ENCODE measurements at regions not wholly inside any gene's neighbourhood (a gene's known extent, or its start where the extent isn't known, plus 50 kb on each side); places are given as distances from the start of the nearest gene placed in this dataset.

DNA sequence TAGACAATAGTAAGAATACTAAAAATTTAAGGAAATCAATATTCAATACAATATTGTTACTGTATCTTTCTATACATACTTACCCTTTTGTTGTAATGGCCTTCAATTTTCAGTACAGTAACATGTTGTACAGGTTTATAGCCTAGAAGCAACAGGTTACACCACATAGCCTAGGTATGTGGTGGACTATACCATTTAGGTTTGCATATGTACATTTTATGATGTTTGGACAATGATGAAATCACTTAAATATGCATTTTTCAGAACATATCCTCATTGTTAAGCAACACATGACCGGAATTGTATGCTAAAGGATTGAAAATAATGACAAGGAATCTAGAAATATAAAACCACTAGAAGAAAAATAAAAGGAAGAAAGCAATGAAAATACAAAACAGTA, 611.4 kb downstream of the DACH1 start:
- no peaks in the 10 kb centered on the region for H3K23me2 ChIP-seq (ENCODE audit: insufficient read length, low read depth, low read length, poor library complexity, severe bottlenecking)
- H4K20me1 ChIP-seq (ENCODE audit: control insufficient read depth, insufficient read depth, insufficient read length), result no peaks in the 10 kb centered on the region
- H3K4me1 ChIP-seq (ENCODE audit: insufficient read depth, low read length), result no peaks in the 10 kb centered on the region
- no peak overlapping the region for H3K18ac ChIP-seq (ENCODE audit: insufficient read length, low read depth, low read length)
- no peak overlapping the region for H2BK120ac ChIP-seq (ENCODE audit: low read depth, low read length, poor library complexity, severe bottlenecking)
- H3K23ac ChIP-seq (ENCODE audit: insufficient read length, low read depth, low read length), result no peak overlapping the region
- H3T11ph ChIP-seq (ENCODE audit: low read length), result no peak overlapping the region
- Mint-ChIP-seq H3K9me3 (no peaks in the 10 kb centered on the region), H3K4me1 (peaks cover 6 to 7% of the 10 kb centered on the region in 2 experiments), H3K27me3 (ENCODE audit: low read depth) (no peaks in the 10 kb centered on the region), H3K27ac (no peak overlapping the region), H3K36me3 (ENCODE audit: insufficient read depth in 1 of 3, low read depth in 3 of 3) (no peaks in the 10 kb centered on the region), H3K4me3 (no peak overlapping the region)
- TF ChIP-seq, protein P1, sequence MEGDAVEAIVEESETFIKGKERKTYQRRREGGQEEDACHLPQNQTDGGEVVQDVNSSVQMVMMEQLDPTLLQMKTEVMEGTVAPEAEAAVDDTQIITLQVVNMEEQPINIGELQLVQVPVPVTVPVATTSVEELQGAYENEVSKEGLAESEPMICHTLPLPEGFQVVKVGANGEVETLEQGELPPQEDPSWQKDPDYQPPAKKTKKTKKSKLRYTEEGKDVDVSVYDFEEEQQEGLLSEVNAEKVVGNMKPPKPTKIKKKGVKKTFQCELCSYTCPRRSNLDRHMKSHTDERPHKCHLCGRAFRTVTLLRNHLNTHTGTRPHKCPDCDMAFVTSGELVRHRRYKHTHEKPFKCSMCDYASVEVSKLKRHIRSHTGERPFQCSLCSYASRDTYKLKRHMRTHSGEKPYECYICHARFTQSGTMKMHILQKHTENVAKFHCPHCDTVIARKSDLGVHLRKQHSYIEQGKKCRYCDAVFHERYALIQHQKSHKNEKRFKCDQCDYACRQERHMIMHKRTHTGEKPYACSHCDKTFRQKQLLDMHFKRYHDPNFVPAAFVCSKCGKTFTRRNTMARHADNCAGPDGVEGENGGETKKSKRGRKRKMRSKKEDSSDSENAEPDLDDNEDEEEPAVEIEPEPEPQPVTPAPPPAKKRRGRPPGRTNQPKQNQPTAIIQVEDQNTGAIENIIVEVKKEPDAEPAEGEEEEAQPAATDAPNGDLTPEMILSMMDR (conservative IDR thresholded peaks at IDR 0.05), result no peak
- H4K91ac ChIP-seq (ENCODE audit: insufficient read length, low read depth, low read length), result no peak overlapping the region
- H3K9me3 ChIP-seq (ENCODE audit: control insufficient read depth, low read depth, low read length), result no peaks in the 10 kb centered on the region
- H3K56ac ChIP-seq (ENCODE audit: insufficient read length, low read depth, low read length), result no peak overlapping the region
- H3K4ac ChIP-seq (ENCODE audit: low read depth, low read length), result no peak overlapping the region
- no peak overlapping the region for H3K27ac ChIP-seq (ENCODE audit: insufficient read length, low read depth, low read length)
- H2AK5ac ChIP-seq (ENCODE audit: insufficient read length, low read length), result no peak overlapping the region
- no peaks in the 10 kb centered on the region for H3K79me1 ChIP-seq (ENCODE audit: insufficient read depth, low read depth, low read length, poor library complexity, severe bottlenecking)
- no peak overlapping the region for H2BK15ac ChIP-seq (ENCODE audit: low read depth, low read length)
- no peak overlapping the region for H4K5ac ChIP-seq (ENCODE audit: insufficient read length, low read depth, low read length)
- no peak overlapping the region for H3K4me2 ChIP-seq (ENCODE audit: insufficient read depth, insufficient read length, low read length)
- H3K14ac ChIP-seq (ENCODE audit: insufficient read depth, low read length), result no peak overlapping the region
- H2BK12ac ChIP-seq (ENCODE audit: insufficient read length, low read depth, low read length), result no peak overlapping the region
- no peak for DNase-seq
- WGBS (ENCODE audit: extremely low coverage, insufficient read length, low lambda C conversion rate), result no CpG with 5 or more reads among the region's 1 CpG
- no peak overlapping the region for H3K9ac ChIP-seq (ENCODE audit: extremely low read depth, insufficient read length, low read length)
- H2BK20ac ChIP-seq (ENCODE audit: low read depth, low read length, poor library complexity, severe bottlenecking), result no peak overlapping the region
- no peaks in the 10 kb centered on the region for H3K79me2 ChIP-seq (ENCODE audit: insufficient read depth, low read length)
- H4K8ac ChIP-seq (replicated peaks; ENCODE audit: insufficient read length, low read depth, low read length), result no peak overlapping the region
- no peaks in the 10 kb centered on the region for H3K27me3 ChIP-seq (ENCODE audit: insufficient read depth, low read length)
- no peak overlapping the region for H2AFZ ChIP-seq (ENCODE audit: low read length)
- H2BK5ac ChIP-seq (ENCODE audit: insufficient read length, low read length), result no peak overlapping the region
